Left renal cortex interstitium (tissue), 4 donors: ENCODE measurements at regions not wholly inside any gene's neighbourhood (a gene's known extent, or its start where the extent isn't known, plus 50 kb on each side); places are given as distances from the start of the nearest gene placed in this dataset.
"Not testable (repeated sequence)": the region's sequence is repeated elsewhere in the genome, so short reads cannot be mapped to it uniquely, and the experiment has no call there.

ENCODE experiments used
- DNase-seq, 4 donors: peaks; one replicate each; pipeline ENCODE4 v3.0.0-alpha.2; 2013; ENCODE audit warnings: low read depth in 4 of 4, low spot score in 2 of 4, missing footprints in 1 of 4

DNA sequence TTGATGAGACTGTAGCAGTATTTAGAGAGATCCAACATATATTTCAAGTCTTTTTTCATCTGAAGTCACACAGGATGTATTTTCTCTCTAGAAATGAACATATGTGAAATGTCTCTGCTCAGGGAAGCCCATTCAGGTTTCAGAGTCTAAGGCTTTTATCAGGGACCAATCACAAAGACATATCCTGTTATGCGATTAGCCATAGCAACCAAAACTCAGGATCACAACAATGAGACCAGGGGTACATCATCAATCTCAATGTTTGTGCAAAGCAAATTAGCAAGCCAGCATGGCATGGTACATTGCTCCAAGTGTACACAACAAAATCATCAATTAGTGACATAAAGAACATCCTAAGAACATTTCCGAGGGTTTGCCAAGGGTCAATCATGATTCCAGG, 99.2 kb upstream of the AMN1 start:
- DNase-seq: no peak

DNA sequence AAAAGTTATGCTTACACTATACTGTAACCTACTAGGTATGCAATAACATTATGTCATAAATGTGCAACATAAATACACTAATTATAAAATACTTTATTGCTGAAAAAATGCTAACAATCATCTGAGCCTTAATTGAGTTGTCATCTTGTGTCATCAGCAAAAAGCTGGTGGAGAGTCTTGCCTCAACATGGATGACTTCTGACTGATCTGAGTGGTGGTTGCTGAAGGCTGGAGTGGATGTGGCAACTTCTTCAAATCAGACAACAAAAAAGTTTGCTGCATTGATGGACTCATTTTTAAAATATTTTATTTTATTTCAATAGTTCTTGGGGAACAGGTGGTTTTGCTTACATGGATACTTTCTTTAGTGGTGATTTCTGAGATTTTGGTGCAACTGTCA, 93.9 kb upstream of the AMN1 start:
- DNase-seq: no peak

DNA sequence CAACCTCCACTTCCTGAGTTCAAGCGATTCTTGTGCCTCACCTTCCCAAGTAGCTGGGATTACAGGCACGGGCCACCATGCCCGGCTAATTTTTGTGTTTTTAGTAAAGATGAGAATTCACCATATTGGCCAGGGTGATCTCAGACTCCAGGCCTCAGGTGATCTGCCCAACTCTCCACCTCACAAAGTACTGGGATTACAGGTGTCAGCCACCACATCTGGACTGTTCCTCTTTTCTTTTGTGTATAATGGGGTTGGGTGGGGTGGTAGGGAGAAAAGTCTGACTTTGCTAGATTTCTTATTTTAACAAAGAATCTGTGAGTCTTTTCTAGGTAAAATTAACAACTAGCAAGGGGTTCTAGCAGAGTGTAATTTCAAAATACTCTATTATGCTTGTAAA, 92.7 kb upstream of the AMN1 start:
- no peak for DNase-seq

DNA sequence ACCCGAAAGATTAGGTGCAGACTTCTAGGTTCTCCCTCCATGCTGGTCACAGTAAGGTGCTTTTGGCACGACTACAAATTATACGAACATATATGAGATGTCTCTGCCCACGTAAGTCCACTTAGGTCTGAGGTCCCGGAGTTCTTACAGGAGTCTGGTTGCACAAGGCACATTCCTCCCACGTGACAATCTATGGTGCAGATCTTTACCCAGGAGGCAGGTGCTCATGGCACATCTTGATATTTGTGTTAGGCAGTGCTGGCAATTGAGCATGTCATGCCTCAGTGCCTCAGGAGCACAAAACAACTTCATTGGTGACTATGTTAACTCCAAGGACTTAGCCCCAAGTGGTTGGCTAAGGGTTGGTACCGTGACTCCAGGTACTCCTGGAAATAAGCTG, 92.0 kb upstream of the AMN1 start:
- no peak for DNase-seq

DNA sequence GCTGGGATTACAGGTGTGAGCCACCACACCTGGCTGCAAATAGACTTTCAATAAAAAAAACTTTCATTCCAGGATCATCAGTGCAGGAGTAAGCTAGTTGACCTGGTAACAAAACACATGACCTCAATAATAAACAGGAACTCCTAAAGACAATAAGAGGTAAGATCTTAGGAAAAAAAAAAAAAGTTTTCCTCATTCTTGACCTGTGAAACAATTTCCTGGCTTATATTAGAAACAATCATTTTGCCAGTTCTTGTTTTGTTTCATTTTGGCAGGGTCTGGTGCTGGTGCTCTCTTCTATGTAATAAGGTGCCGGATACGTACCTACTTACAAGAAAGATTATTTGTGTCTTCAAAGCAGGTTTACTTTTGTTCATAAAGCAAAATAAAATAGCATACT, 90.6 kb upstream of the AMN1 start:
- no peak for DNase-seq

DNA sequence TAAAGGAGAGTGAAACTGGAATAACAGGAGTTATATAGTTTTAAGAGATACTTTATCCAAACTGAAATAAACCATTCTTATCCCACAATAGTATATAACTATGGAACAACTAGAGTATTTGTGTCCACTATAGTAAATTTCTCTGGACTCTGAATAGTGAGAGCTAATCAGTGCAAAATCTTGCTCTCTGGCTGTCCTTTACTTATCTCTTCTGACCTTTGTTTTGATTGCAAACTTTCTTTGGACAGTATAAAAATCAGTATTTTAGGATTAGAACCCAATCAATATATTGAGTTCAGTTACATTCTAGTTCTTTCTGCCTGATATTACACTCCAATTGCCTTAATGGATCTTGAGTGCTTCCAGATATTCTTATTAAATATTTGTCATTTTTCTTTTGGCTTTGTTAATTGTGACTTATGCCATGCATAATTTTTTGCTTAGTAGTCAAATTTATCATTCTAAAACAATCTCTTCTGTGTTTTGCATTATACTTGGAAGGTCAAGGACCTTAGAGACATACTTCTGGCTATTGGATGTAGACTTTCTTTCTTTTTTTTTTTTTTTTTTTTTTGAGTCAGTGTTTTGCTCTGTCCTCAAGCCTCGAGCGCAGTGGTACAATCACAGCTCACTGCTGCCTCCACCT, 89.9 kb upstream of the AMN1 start:
- no peak for DNase-seq

DNA sequence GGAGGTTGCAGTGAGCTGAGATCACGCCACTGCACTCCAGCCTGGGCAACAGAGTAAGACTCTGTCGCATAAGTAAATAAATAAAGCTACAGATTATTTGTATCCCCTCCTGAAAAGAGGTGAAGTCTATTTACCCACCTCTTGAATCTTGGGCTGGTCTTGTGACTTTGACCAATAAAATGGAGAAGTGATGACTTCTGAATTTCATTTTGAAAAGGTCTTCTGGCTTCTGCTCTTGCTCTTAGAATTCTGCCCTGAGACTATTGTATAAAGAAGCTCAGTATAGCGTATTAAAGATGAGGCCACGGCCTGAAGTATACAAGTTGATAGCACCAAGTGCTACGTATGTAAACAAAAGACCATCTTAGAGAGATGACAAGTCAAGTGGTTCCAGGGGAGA, 88.3 kb upstream of the AMN1 start:
- no peak for DNase-seq

DNA sequence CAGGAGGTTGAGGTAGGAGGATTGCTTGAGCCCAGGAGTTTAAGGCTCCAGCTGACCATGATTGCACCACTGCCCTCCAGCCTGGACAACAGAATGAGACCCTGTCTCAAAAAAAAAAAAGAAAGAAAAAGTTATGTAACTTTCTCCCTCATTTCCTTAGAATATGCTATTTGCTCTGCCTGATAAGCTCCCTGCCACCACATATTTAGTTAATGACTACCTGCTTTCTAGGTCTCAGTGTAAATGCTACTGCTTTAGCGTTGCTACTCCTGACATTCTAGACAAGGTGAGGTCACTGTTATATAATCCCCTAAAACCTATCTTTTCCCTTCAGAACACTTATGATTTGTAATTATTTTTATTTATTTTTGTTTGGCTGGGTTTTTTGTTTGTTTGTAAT, 86.3 kb upstream of the AMN1 start:
- no peak for DNase-seq

DNA sequence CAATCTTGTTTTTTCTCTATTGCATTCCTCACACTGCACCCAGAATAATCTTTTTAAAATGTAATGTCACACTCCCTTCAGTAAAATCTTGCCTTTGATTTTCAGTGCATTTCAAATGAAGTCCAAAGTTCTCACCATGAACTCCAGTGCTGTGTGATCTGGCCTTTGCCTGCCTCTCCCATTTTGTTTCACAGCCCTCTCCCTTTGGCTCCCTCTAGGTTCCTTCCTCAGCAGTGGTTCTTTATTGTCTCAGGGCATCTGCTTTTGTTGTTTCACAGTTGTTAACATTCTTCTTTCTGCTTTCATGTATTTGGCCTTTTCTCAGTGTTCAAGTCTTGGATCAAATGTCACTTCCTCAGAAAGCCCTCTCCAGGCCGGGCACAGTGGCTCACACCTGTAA, 84.5 kb upstream of the AMN1 start:
- no peak for DNase-seq

DNA sequence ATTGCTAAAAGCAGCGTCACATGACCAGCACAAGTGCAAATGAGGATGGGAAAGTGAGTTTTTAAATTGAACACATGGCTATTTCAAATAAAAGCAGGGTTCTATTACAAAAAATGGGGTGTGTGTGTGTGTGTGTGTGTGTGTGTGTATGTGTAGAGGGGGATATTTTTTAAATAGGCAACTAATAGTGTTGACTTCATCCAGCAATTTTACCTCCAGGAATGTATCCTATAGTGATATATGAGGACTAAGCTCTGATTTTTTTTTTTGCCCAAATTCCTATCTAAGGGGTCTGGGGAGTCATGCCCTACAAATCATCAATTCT, 78.9 kb upstream of the AMN1 start:
- no peak for DNase-seq

DNA sequence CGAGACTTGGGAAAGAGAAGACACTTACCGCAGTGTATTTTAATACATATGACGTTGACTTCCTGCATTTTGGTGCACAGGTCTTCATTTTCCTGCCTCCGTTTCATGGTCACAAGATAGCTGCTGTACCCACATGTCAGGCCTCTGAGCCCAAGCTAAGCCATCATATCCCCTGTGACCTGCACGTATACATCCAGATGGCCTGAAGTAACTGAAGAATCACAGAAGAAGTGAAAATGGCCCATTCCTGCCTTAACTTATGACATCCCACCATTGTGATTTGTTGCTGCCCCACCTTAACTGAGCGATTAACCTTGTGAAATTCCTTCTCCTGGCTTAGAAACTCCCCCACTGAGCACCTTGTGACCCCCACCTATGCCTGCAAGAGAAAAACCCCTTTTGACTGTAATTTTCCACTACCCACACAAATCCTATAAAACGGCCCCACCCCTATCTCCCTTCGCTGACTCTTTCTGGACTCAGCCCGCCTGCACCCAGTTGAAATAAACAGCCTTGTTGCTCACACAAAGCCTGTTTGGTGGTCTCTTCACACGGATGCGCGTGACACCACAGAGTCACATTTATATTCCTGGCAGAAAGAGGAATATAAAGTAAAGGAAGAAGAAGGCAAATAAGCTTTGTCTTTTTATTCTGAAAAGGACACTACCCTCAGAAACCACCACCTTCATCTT, 78.4 kb upstream of the AMN1 start:
- not testable (repeated sequence) for DNase-seq

DNA sequence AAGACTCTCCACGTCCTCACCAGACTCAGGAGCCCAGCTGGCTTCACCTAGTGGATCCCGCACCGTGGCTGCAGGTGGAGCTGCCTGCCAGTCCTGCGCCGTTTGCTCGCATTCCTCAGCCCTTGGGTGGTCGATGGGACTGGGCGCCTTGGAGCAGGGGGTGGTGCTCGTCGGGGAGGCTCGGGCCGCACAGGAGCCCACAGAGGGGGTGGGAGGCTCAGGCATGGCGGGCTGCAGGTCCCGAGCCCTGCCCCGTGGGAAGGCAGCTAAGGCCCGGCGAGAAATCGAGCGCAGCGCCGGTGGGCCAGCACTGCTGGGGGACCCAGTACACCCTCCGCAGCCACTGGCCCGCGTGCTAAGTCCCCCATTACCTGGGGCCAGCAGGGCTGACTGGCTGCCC, 76.9 kb upstream of the AMN1 start:
- not testable (repeated sequence) for DNase-seq

DNA sequence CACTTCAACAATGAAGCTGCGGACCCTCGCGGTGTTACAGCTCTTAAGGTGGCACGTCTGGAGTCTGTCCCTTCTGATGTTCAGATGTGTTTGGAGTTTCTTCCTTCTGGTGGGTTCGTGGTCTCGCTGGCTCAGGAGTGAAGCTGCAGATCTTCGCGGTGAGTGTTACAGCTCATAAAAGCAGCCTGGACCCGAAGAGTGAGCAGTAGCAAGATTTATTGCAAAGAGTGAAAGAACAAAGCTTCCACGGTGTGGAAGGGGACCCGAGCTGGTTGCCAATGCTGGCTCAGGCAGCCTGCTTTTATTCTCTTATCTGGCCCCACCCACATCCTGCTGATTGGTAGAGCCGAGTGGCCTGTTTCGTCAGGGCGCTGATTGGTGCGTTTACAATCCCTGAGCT, 75.9 kb upstream of the AMN1 start:
- not testable (repeated sequence) for DNase-seq

DNA sequence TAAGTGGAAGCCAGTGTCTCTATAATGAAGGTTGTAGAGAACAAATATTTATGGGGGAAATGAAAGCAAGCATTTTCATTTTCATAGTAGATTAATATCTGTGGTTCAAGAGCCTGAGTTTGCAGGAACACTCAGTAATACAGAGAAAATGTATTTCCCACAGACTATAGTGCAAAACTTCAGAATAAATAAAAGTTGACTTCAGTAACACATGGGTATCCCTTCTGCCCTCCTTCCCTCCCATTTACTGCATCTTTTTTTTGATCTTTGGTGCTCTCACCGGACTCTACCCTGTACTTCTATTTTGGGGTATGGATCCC, 75.3 kb upstream of the AMN1 start:
- DNase-seq: no peak

DNA sequence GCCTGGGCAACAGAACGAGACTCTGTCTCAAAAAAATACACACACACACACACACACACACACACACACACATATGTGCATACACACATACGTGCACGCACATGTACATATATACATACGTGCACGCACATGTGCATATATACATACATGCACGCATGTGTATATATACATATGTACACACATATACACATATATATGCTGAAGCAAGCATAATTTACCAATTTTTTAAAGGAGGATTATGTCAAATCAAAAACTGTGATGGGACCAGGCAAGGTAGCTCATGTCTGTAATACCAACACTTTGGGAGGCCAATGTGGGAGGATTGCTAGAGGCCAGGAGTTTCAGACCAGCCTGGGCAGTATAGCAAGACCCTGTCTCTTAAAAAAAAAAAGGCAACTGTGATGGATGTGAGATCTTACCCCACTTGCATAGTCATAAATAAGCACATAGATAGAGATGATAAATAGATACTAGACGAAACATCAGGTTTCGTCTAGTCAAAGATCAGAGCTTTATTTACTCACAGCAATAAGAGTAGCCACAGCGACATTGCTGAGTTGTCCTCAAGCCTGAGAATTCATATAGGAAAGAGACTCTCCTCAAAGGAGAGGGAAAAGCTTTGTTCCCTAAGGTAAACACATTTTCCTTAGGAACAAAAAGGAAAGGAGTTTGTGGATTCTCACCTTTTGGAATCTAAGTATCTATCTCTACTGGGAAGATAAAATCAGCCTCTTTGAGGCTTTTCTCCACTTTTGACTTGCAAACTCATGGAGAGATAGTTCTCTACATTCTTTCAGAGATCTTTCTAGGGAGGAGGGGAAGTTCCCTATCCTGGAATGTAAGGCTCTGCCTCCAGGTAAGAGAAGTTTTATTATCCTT, 74.7 kb upstream of the AMN1 start:
- DNase-seq: no peak

DNA sequence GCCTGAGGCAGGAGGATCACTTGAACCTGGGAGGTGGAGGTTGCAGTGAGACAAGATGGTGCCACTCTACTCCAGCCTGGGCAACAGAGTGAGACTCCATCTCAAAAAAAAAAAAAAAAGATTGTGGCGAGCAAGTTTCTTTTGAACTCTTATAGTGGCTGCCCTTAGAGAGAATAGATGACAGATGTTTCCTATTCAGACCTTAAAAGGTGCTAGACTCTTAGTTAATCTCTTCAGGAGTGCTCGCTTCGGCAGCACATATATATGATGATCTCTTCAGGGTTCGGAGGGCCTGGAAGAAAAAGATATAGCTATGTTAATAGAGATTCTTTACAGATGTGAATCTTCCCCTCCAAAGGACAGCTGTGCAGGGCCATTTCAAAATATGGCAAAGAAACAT, 73.1 kb upstream of the AMN1 start:
- no peak for DNase-seq

DNA sequence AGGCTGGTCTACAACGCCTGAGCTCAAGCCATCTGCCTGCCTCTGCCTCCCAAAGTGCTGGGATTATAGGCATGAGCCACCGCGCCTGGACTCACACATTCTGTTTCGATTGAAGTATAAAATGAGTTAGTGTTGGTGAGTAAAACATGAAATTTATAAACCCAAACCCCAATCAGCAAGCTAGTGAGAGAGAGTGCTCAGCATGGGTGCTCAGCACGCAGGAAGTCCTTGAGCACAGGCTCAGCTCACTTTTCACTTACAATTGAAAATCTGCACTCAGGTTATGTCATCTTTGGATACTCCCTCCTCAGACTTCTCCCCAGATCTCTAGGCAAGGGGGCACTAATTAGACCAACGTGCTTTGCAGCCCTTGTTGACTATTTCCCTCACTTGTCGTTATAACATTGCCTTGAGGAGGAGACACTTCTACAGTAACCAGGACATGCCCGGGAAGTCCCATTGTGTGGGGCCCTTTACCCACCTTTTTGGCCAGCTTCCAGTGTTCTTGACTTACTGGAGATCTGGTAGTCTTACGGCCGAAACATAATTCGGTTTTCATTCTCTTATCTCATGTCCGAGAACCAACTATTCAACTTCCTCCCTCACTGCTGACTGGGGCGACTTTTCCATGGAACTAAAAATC, 68.5 kb upstream of the AMN1 start:
- no peak for DNase-seq

DNA sequence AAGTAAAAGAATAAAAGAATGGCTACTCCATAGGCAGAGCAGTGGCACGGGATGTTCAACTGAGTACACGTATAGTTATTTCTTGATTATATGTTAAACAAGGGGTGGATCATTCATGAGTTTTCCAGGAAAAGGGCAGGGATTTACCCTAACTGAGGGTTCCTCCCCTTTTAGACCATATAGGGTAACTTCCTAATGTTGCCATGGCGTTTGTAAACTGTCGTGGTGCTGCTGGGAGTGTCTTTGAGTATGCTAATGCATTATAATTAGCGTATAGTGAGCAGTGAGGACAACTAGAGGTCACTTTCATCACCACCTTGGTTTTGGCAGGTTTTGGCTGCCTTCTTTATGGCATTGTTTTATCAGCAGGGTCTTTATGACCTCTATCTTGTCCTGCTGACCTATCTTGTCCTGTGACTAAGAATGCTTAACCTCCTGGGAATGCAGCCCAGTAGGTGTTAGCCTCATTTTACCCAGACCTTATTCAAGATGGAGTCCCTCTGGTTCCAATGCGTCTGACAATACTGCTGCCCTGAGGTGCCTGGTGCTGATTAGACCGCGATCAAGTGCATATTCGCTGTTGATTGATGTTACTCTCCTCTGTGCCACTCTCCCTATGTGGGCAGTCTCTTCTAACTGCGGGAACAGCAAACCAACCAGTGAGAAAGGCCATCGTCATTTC, 67.6 kb upstream of the AMN1 start:
- no peak for DNase-seq

DNA sequence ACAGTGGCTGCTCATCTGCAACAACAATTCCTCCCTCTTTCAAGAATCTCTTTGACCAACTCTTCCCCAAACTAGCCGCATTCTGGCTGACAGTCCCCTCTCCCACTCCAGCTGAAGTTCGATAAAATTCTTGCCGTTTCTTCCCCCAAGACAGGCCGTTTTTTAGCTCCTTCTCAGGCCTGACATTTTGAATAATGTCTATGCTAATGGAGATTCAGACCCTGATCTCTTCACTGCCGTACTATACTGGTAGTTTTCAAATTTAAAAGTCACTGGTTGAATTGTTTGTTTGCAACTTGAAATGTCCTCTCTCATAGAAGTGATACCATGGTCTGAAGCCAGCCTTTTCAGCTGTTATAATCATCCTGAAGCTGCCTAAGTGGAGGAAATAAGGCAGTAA, 65.9 kb upstream of the AMN1 start:
- no peak for DNase-seq

DNA sequence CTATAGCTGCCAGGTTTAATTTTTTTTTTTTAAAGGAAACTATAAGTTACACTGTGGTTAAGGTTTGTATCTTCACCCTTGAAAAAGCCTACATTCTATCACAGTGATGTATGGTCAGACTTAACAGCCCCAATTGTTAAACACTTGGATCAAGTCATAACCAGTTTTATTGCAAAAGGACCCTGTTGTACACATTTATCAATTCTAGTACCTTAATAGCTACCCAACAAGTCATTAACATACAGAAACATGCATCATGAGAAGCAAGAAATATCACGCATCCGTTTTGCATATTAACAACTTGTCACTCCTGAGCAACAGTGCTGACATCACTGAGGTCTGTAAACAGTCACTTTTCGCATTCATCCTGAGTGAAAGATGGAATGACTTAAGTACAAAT, 62.4 kb upstream of the AMN1 start:
- DNase-seq: not testable (repeated sequence)

DNA sequence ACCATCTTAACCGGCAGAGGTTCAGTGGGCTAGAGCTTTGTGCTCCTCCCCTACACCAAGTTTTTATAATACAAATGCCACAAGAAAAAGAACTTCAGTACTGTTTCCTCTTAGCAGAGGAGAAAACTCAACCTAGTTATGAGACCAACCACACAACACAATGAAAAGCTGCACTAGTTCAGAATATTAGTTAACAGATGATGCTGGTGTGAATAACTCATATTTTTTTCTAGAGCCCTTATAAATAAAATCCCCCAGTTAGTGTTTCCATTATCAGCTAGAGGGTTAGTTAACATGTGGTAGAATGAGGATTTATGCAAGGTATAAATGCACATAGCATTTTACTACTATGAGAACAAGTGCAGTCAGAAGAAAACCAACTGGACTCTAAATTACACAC, 61.9 kb upstream of the AMN1 start:
- no peak for DNase-seq
